Common myeloid progenitor, CD34-positive (primary cell): ENCODE measurements at regions not wholly inside any gene's neighbourhood (a gene's known extent, or its start where the extent isn't known, plus 50 kb on each side); places are given as distances from the start of the nearest gene placed in this dataset.

Experiments used
- CTCF ChIA-PET: fragments of 350-600 bp; sonication (Branson Sonifier 250); formaldehyde crosslinking; loops from one replicate; lab custom pipeline; 2021; ENCODE audit warnings: antibody characterized with exemption; lab: Charles Lee
- POLR2A ChIA-PET: fragments of 350-600 bp; sonication (Branson Sonifier 250); formaldehyde crosslinking; loops from one replicate; lab custom pipeline; 2021; ENCODE audit warnings: antibody characterized with exemption; lab: Charles Lee
- DNase-seq, 3 donors: peaks; one replicate each; pipeline versions ENCODE4 v3.0.0 to v3.0.0-alpha.2; 2013
- H3K27ac ChIP-seq, 2 experiments: 1 replicate in 1 of 2; 2 replicates in 1 of 2; pipeline ENCODE4 v1.7.0; 2013; ENCODE audit warnings: inconsistent platforms in 2 of 2, low read length in 2 of 2, mild to moderate bottlenecking in 2 of 2, low read depth in 1 of 2, moderate library complexity in 1 of 2; ENCODE audit not compliant: severe bottlenecking in 2 of 2, insufficient read depth in 1 of 2, poor library complexity in 1 of 2
- H3K27me3 ChIP-seq, 5 experiments: replicated peaks in 2 of 5; 1 replicate in 3 of 5; 2 replicates in 2 of 5; pipeline versions ENCODE4 v1.6.1 to v1.7.0; 2013; ENCODE audit warnings: low read length in 4 of 5, mild to moderate bottlenecking in 2 of 5, moderate library complexity in 2 of 5, inconsistent platforms in 1 of 5; ENCODE audit not compliant: insufficient read depth in 5 of 5, control insufficient read depth in 4 of 5
- H3K36me3 ChIP-seq, 4 experiments: 1 replicate in 2 of 4; 2 replicates in 2 of 4; pipeline versions ENCODE4 v1.6.1 to v1.7.0; 2013; ENCODE audit warnings: low read length in 3 of 4, control low read depth in 1 of 4, mild to moderate bottlenecking in 1 of 4; ENCODE audit not compliant: control insufficient read depth in 4 of 4, insufficient read depth in 4 of 4
- H3K4me1 ChIP-seq, 4 experiments: 1 replicate in 3 of 4; 2 replicates in 1 of 4; pipeline versions ENCODE4 v1.6.1 to v1.7.1; 2013; ENCODE audit warnings: low read length in 3 of 4, mild to moderate bottlenecking in 3 of 4, control low read depth in 1 of 4, inconsistent platforms in 1 of 4, moderate library complexity in 1 of 4; ENCODE audit not compliant: control insufficient read depth in 4 of 4, insufficient read depth in 4 of 4; ENCODE audit errors: control extremely low read depth in 1 of 4
- H3K4me3 ChIP-seq, 7 experiments: 1 replicate in 4 of 7; 2 replicates in 3 of 7; pipeline versions ENCODE4 v1.5.1 to v1.7.0; 2013; ENCODE audit warnings: mild to moderate bottlenecking in 7 of 7, low read length in 6 of 7, moderate library complexity in 6 of 7, inconsistent platforms in 2 of 7, low read depth in 2 of 7, control low read depth in 1 of 7; ENCODE audit not compliant: insufficient read depth in 4 of 7, control insufficient read depth in 1 of 7; ENCODE audit errors: extremely low read depth in 1 of 7
- H3K9me3 ChIP-seq, 5 experiments: 1 replicate in 4 of 5; 2 replicates in 1 of 5; pipeline versions ENCODE4 v1.6.1 to v1.7.1; 2013; ENCODE audit warnings: low read length in 4 of 5, mild to moderate bottlenecking in 2 of 5, inconsistent platforms in 1 of 5, low read depth in 1 of 5, moderate library complexity in 1 of 5; ENCODE audit not compliant: control insufficient read depth in 4 of 5, insufficient read depth in 2 of 5; ENCODE audit errors: control extremely low read depth in 1 of 5
- WGBS: methylation state at CpG from one replicate; pipeline ENCODE4 v1.1.5; 2013; ENCODE audit not compliant: insufficient coverage; 5-methylcytosine and 5-hydroxymethylcytosine counted together

DNA sequence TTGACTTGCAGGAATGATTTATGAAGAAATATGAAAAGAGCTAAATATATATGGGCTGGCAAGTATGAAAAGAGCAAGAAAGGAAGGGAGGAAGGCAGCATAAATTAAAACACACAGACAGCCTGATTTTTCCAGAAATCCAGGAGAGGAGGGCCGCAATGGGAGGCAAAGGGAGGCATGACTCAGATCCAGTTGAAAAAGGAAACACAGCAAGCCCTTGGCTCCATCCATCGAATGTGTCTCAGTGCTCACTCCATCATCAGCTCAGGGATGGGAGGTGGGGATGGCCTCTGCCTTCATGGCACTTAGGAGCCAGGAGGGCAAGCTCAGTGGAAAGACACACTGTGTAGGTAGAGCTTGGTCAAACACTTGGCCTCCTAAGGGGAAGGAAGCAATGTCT is 75.7 kb upstream of the PDZD8 start:
- POLR2A ChIA-PET: no interaction called here
- DNase-seq: no peak
- no peak overlapping the region for H3K27ac ChIP-seq
- peaks cover 0 to 11% (median 3%) of the 10 kb centered on the region in 4 experiments for H3K4me1 ChIP-seq
- no peaks in the 10 kb centered on the region for H3K36me3 ChIP-seq
- no peaks in the 10 kb centered on the region for H3K27me3 ChIP-seq
- CTCF ChIA-PET: interaction anchor here (1.3 to 5.0 kb wide), 4 partner anchors 8 to 83 kb away, joined by 3 to 38 read pairs (median 10); no protein-coding TSS in a partner anchor
- H3K9me3 ChIP-seq: peaks cover 0 to 27% (median 9%) of the 10 kb centered on the region in 5 experiments
- no peak overlapping the region for H3K4me3 ChIP-seq
- 87% methylated on average over 2 of the region's 2 CpGs for WGBS

DNA sequence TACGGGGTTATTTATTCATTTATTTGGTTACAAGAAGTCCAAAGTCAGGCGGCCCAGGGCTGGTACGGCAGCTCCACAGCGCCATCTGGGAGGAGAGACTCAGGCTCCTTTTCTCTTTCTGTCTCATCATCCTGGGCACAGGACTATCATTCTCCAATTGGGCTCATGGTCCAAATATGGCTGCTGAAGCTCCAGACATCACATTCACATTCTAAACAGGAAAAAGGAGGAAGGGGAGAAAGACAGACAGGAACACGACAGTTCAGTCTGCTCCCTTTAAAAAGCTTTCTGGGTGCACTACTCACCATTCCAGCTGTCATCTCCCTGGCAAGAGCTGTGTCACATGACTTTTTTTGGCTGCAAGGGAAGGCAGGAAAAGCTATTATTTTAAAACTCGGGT is 74.4 kb upstream of the PDZD8 start:
- DNase-seq: no peak
- Histone ChIP-seq H3K4me3 (no peak overlapping the region), H3K4me1 (peaks cover 0 to 6% (median 3%) of the 10 kb centered on the region in 4 experiments), H3K9me3 (peaks cover 0 to 36% (median 10%) of the 10 kb centered on the region in 5 experiments), H3K27ac (no peak overlapping the region), H3K27me3 (no peaks in the 10 kb centered on the region), H3K36me3 (no peaks in the 10 kb centered on the region)
- 81% methylated on average over 6 of the region's 6 CpGs for WGBS
- ChIA-PET CTCF (interaction anchor here (0.8 to 3.7 kb wide), 8 partner anchors 9 to 232 kb away, joined by 3 to 15 read pairs (median 4); no protein-coding TSS in a partner anchor), POLR2A (interaction anchor here (1.1 kb wide), 1 partner anchor 10 kb away, joined by 3 read pairs; no protein-coding TSS in a partner anchor)

DNA sequence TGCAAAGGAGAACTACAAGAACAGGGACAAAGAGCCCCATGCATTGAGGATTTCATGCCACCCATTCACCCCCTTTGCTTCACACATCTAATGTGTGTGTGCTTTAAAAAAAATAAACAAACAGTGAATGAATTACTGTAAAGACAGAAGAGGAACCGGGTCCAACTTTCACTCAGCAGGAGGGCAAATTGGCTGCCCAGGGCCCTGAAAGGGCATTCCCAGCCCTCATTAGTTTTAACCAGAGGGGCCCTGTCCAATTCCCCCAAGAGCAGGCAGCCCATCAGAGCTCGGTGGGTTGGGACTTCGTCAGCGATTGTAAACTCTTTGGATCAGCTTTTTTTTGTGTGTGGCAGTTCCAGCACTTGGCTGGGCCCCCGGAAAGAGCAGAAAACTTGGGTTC is 73.6 kb upstream of the PDZD8 start:
- CTCF ChIA-PET: interaction anchor here (1.4 to 3.7 kb wide), 4 partner anchors 9 to 232 kb away, joined by 3 to 15 read pairs (median 10); no protein-coding TSS in a partner anchor
- Histone ChIP-seq H3K4me1 (no peaks in the 10 kb centered on the region), H3K4me3 (no peak overlapping the region), H3K27me3 (no peaks in the 10 kb centered on the region), H3K27ac (no peak overlapping the region), H3K9me3 (peaks cover 0 to 33% (median 10%) of the 10 kb centered on the region in 5 experiments), H3K36me3 (no peaks in the 10 kb centered on the region)
- 98% methylated on average over 5 of the region's 5 CpGs for WGBS
- POLR2A ChIA-PET: interaction anchor here (1.1 kb wide), 1 partner anchor 9 kb away, joined by 3 read pairs; no protein-coding TSS in a partner anchor
- DNase-seq: no peak

DNA sequence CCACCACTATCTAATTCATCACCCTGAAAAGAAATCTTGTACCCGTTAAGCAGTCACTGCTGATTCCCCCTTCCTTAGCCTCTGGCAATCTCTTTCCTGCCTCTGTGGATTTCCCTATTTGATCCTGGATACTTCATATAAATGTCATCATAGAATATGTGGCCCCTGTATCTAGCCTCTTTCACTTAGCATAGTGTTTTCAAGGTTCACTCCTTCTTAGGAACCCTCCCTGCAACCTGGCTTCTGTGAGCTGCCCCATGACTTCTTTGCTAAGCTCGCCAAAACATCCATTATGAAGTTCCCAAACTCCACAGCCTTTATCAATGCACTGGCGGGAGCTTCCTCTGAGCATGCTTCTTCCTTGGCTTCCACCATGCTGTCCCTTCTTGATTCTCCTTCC is 70.8 kb upstream of the PDZD8 start:
- DNase-seq: no peak
- 93% methylated on average over 3 of the region's 3 CpGs for WGBS
- no peak overlapping the region for H3K4me3 ChIP-seq
- peaks cover 0 to 20% (median 17%) of the 10 kb centered on the region in 4 experiments for H3K4me1 ChIP-seq
- H3K36me3 ChIP-seq: no peaks in the 10 kb centered on the region
- H3K27me3 ChIP-seq: no peaks in the 10 kb centered on the region
- peaks cover 0 to 25% (median 3%) of the 10 kb centered on the region in 5 experiments for H3K9me3 ChIP-seq
- ChIA-PET POLR2A (no interaction called here), CTCF (interaction anchor here (0.9 to 1.2 kb wide), 4 partner anchors 12 to 75 kb away, joined by 3 to 5 read pairs (median 3); no protein-coding TSS in a partner anchor)
- no peak overlapping the region for H3K27ac ChIP-seq

DNA sequence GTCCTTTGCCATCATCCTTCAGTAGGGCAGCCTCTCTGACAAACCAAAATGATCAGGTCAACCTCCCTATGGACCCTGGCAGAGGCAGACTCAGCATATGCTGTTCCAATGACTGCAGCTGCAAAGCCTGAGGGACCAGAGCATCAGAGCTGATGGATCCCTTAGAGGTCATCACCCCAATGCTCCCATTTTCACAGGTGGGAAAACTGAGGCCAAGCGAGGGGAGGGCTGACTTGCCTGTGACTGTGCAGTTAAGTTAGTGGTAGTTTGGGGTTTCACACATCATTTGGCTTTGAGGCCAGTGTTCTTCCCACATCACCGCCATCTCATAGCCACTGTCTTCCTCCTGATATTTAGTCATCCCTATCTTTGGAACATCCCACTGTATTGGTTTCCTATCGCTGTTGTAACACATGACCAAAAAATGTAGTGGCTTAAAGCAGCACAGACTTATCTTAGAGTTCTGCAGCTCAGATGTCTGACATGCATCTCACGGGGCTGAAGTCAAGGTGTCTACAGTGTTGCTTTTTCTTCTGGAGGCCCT is 69.3 kb upstream of the PDZD8 start:
- ChIA-PET CTCF (interaction anchor here (0.6 kb wide), 1 partner anchor 15 kb away, joined by 3 read pairs; no protein-coding TSS in a partner anchor), POLR2A (no interaction called here)
- 94% methylated on average over 3 of the region's 4 CpGs for WGBS
- no peak for DNase-seq
- peaks cover 0 to 20% (median 17%) of the 10 kb centered on the region in 4 experiments for H3K4me1 ChIP-seq
- no peak overlapping the region for H3K27ac ChIP-seq
- H3K9me3 ChIP-seq: peaks cover 0 to 24% (median 3%) of the 10 kb centered on the region in 5 experiments
- no peaks in the 10 kb centered on the region for H3K36me3 ChIP-seq
- no peak overlapping the region for H3K4me3 ChIP-seq
- H3K27me3 ChIP-seq: no peaks in the 10 kb centered on the region

DNA sequence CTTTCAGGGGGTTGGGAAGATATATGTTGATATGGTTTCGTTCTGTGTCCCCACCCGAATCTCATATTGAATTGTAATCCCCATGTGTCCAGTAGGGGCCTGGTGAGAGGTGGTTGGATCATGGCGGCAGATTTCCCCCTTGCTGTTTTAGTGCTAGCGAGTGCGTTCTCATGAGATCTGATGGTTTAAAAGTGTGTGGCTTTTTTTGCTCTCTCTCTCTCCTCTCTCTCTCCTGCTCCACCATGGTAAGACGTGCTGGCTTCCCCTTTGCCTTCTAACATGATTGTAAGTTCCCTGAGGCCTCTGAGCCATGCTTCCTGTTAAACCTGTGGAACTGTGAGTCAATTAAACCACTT is 68.4 kb upstream of the PDZD8 start:
- WGBS: 77% methylated on average over 3 of the region's 6 CpGs
- CTCF ChIA-PET: interaction anchor here (2.2 to 2.5 kb wide), 2 partner anchors 13 to 14 kb away, joined by 16 to 42 read pairs; no protein-coding TSS in a partner anchor

More for the DNA sequence above, 68.4 kb upstream of the PDZD8 start:
- peak in 2 of 3 donors; percentile 44 to 59 for DNase-seq
- peaks cover 0 to 23% (median 3%) of the 10 kb centered on the region in 5 experiments for H3K9me3 ChIP-seq
- peaks cover 0 to 20% (median 17%) of the 10 kb centered on the region in 4 experiments for H3K4me1 ChIP-seq
- H3K4me3 ChIP-seq: no peak overlapping the region
- H3K36me3 ChIP-seq: no peaks in the 10 kb centered on the region
- no peaks in the 10 kb centered on the region for H3K27me3 ChIP-seq
- POLR2A ChIA-PET: no interaction called here
- H3K27ac ChIP-seq: no peak overlapping the region
